NCI-H1694 treated with DMSO at 0.1 percent for 48 hours (cell line): ENCODE measurements at regions not wholly inside any gene's neighbourhood (a gene's known extent, or its start where the extent isn't known, plus 50 kb on each side); places are given as distances from the start of the nearest gene placed in this dataset.

Experiments used
- DNase-seq: peaks from one replicate; lab custom pipeline; 2025; lab: John Stamatoyannopoulos, UW

DNA sequence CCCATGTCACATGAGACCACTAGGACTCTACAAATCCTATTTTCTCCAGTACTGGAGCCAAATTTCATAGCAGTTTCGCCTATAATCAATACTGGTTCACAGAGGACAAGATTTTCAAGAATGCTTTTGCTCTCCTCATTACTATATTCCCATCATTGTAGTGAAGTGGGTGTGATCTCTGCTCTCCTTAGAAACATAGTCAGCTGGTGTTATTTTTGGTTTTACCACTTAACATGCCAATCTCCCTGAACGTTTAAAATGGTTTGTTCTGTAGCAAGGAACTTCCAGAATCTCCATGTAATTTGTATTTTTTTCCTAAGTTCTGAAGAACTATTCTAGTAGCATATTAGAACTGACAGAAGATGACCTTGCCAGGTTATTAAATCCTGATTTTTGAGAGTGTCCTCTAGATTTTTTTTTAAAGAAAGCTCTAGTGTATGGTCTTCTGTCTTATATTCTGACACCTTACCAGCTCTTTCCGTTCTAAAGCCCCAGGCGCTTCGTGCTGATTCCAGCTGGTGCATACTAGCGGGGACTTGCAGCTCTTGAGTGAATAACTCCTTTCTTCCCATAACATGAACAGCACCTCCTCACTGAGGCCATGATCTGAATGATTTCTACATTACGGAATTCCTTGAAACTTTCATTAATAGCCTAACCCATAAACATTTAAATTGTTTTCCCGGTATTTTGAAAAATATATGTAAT, 1372.9 kb downstream of the TECRL start:
- no peak for DNase-seq

DNA sequence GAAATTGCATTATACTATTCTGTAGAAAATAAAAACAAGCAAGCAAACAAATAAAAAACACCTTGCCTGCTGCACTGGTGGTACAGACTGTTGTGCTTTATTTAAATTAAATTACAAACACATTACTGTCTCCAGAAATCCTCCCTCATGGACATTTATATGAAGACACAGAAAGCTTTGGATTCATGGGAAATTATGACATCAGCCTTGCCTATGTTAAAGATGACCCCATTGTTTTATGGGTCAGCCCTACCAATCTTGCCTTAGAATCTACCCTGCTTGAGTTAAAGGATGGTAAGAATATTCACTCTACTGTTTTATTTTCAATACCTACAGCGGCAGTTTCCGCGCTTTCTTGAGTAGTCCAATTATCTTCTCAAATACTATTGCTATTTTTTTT, 1379.9 kb downstream of the TECRL start:
- no peak for DNase-seq

DNA sequence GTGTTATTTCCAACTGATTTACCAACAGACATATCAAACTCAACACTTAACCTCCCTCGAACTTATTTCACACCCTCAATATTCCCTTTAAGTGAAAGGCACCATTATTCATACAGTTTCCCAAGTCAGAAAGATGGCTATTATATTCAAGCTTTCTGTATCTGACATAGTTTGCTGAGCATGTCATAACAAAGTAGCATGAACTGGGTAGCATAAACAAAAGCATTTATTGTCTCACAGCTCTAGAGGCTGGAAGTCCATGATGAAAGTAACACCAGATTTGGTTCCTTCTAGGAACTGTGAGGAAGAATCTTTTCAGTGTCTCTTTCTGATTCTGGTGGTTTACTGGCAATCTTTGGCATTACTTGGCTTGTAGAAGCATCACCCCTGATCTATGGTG, 1388.6 kb downstream of the TECRL start:
- DNase-seq: no peak

DNA sequence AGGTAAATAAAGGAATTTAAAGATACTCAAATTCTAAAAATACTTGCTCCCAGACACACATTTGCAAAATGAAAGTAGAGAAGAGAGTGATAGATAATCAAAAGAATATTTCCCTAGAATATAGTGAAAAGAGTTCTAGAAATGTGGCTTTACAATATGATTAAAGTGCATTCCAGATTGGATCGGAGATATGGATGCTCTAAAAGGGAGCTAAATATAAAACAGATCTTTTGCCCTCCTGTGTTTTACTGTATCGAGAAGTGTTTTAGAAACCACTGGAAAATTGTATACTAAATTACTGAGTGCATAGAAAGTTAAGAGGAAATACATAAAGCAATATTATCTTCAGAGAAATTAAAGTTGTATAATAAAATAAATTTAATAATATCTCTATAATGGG, 1392.0 kb downstream of the TECRL start:
- DNase-seq: no peak

DNA sequence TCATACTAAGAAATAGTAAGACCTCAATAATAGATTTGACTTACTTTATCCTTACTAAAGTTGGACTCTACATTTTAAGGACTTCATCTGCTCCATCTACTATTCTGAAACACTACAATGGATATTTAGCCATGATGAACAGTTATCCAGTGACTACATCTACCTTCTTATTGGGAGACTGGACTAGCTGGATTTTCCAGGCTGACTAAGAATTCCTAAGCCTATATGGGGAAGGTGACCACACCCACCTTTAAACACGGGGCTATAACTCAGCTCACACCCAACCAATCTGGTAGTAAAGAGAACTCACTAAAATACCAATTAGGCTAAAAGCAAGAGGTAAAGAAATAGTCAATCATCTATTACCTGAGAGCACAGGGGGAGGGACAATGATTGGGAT, 1438.4 kb downstream of the TECRL start:
- no peak for DNase-seq

DNA sequence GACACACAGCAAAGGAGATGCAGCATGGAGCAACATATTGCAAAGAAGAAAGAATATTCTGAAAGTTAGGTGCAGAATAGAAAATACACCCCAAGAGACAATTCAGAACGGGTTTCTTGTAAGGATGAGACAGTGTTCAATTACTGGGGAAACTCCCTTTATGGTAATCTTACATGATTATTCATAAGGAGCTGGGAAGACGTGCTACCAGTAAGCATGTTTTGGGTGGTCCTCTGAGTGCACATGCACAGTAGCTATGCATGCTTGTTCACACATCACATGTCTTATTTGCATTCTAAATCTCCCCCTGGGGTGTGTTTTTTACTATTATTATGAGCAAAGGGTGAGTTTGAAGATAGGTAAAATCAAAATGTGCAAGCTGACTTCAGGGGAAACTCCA, 1448.8 kb downstream of the TECRL start:
- DNase-seq: no peak

DNA sequence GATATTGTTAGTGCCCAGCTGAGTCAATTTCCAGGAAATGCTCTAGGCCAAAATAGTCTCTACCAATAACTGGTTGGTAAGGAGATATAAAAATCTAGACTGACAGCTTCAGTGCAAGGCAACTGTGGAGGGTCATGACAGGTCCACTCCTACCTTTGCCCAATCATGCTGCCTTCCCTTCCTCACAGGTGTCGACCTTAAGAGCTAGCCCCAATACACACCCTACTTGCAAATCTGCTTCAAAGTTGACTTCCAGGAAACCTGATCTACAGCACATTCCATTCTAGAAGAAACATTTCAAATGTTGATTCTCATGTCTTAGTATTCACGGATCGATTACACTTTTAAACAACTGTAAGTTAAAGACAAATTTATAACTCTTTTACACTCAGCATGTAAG, 1455.5 kb downstream of the TECRL start:
- DNase-seq: no peak

DNA sequence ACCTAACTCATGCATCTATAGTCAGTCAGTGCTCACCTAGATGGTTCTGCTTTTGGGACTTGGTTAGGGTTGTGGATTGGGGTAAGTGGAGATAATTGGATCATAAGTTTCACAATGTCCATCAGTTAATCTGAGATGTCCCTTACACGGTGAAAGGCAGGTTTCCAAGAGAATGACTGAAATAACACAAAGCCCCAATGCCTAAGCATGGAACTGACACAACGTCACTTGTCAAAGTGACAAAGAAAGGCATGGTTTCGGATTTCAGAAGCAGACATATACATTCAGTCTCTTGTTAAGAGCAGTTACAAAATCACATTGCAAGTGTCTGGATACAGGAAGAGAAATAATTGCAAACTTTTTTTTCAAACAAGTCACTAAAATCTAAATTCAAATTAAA, 1456.9 kb downstream of the TECRL start:
- no peak for DNase-seq

DNA sequence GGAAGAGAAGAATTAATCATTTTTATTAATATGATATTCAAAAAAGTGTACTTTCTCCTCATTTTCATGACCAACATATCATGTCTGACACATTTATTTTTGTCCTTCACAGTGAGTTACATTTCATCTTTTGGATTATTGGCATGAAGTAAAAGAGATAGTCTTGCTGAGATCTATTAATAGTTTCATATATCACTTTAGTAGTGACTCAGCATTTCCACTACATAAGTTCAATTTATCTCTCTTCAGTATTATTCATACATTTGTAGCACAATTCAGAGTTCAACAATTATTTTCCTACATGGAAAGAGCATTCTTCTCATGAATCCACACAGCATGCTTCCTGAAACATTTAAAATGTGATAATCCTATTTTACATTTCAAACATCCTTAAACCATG, 1461.1 kb downstream of the TECRL start:
- no peak for DNase-seq

DNA sequence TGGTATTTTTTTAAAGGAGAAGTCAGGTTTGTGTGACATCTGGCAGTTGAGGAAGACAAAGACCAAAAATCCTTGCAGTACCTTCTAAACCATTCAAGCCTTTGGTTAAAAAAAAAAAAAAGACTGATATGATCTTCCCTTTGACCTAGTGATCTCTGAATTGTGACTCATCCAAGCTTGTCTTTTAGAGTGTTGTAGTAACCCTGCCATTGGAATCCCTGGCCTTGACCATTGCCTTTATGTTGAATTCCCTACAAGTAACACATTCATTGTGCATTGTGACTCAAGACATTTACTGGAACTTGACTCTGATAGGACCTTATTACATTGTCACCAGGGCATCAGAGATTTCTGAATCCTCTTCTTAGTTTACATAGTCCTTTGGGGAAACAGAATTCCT, 1469.0 kb downstream of the TECRL start:
- DNase-seq: no peak

DNA sequence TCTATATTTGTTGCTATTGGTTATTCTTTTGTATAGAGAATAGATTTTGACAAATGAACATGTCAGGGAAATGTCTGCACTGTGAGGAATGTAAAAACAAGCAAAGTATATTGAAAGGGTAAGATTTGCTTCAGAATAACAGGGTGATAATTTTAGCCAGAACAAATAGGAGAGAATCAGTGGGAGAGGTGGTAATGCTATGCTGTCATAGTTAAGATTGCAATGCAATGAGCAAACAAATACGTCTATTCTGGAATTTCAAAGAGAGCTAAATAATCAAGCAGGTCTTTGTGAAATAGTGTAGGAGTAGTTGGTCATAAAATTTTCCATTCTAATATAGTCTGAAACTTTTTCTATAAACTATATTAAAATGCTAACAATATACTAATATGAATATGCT, 1478.4 kb downstream of the TECRL start:
- no peak for DNase-seq

DNA sequence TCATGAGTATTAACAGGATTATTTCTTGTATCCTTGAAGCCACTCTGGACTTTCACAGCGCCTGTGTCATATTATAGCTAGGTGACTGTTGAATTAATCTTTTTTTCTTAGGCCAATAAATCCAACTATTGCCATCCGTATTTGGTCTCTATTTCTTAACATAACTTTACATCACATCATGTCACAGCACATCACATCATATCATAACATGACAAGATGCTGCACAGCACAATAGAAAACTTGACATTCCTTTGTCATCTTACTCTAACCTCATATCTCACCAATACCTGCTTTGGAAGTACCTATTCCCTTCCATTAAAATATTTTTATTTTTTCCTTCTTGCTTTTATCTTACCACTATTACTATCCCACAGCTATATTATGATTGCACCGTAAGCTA, 1480.8 kb downstream of the TECRL start:
- DNase-seq: no peak

DNA sequence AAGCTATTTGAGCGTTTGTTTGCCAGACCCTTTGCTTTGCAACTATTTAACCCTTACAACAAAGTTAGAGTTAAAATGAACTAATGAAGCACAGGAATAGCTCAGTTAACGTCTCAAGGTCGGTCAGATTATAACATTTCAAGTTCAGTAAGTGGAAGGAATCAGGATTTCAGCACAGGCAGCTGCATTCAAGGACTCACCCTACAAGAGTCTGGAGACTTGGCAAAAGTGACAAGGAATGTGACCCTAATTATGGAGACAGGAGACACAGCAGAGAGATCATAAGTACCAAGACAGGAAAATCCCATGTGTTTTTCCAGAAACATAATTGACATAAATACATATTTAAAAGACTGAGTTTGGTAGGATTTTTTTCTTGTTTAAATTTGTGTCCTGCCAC, 1481.7 kb downstream of the TECRL start:
- DNase-seq: no peak

DNA sequence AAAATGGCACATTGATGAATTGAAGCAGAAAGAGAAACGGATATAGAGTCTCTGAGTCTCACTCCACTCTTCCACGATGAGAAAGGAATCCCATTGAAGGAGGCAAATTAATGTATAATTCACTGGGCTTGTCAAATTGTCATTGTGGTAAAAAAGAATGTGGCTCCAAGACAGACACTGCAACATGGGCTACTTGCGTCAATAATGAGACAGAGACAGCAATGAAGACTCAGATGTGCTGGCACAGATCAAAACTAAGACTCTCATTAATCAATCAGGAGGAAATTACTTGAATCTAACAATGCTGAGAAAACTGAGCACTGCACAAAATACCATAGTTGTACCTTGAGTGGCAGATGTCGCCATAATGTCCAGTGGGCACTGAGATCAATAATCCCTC, 1485.5 kb downstream of the TECRL start:
- no peak for DNase-seq

DNA sequence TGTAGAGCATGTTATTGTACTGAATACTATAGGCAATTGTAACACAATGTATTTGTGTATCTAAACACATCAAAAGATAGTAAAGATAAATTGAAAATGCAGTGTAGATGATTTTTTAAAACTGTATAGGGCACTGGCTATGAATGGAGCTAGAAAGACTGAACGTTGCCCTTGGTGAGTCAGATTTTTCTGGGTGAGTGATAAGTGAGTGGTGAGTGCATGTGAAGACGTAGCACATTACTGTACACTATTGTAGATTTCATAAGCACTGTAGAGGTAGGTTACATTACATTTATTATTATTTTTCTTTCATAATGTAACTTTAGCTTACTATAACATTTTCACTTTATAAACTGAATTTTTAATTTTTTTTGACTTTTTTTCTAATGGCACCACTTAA, 1491.6 kb downstream of the TECRL start:
- no peak for DNase-seq

DNA sequence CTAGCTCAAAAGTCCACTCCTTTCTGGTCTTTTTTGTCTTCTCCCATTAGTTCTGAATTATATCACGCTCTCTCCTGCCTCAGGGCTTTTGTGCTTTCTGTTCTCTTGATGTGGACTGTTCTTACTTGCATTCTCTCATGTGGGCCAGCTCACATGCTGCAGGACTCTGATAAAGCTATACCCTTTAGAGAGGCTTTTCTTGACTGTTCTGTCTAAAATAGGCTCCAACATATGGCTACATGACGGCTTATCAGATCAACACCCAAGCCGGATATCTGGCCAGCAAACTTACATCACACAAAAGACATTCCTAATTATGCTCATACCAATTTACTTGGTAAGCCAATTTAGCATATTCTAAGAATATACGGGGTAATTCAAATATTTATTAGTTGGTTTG, 1494.5 kb downstream of the TECRL start:
- DNase-seq: no peak

DNA sequence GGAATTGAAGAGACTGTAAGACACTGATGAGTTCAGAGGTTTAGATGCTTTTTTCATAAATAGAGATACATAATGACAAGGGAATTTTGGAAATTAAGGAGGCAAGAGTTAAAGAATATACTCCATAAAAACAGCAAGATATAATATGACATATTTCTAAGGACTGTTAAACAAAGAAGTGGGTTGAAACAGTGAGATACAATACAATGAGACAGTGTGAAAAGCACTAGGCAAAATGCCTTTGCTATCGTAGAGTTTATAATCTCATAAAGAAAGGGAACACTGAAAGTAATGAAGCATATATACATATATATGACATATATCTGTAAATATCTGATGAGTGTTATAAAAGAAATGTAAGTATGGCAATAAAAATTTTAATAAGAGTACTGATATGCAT, 1496.2 kb downstream of the TECRL start:
- DNase-seq: no peak

DNA sequence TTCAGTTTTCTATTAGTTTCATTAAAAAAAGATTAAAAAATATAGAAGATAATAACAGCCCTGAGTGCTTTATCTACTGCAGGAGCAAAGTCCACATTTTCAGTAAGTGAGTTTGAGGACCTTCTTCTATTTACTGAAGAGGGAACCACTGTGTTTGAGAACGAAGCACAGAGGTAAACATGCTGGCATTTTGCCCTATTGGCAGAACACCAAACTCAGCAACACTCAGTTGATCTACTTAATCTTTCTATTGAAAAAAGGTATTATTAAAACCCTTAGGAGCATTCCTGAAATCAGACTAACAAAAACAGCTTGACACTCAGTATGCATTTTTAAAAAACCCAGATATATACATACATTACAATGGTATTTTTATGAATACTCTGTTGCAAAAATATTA, 1496.7 kb downstream of the TECRL start:
- DNase-seq: no peak

DNA sequence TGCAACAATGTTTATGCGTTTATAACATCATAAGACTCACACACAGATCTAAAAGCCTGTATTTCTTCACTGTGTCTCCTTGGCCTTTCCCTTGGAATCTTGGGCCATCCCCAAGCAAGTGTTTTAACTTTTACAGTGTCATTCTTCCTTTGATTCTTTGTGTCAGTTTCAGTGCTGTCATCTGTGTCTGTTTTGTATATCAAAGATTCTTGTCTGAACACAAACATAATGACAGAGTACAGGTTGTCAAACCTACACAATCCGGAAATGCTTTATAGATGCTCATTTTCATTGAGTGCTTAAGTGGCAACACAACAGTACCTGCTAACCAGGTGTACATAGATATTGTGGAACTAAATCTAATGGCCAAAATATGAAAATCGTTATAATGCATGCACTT, 1500.0 kb downstream of the TECRL start:
- DNase-seq: no peak

DNA sequence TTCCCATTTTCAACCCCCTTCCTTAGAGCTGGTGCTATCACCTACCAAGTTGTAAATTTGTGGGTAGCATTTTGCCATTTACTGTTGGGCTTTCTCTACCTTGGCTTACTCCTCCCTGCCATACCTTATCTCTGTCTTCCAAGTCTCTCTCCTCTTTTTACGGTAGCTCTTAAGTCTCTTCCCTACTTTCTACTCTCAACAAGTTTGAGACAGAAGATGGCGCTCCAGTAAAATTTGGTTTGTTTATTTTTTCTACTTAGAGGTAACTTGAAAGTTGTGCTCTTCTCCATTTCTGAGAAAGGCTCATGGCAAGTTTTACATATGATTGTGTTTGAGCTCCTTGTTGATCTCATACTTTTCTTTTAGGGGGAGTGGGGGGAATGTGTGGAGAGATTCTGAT, 1508.1 kb downstream of the TECRL start:
- DNase-seq: no peak

DNA sequence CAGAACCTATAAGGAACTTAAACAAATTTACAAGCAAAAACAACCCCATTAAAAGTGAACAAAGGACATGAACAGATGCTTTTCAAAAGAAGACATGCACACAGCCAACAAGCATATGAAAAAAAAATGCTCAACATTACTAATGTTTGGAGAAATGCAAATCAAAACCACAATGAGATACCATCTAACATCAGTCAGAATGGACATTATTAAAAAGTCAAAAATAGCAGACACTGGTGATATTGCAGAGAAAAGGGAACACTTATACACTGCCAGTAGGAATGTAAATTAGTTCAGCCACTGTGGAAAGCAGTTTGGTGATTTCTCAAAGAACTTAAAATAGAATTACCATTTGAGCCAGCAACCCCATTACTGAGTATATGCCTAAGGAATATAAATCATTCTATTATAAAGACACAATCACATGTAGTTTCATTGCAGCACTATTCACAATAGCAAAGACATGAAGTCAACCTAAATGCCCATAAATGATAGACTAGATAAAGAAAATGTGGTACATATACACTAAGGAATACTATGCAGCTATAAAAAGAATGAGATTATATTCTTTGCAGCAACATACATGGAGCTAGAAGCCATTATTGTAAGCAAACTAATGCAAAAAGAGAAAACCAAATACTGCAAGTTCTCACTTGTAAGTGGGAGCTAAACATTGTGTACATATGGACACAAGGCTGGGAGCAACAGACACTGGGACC, 1509.4 kb downstream of the TECRL start:
- DNase-seq: no peak

DNA sequence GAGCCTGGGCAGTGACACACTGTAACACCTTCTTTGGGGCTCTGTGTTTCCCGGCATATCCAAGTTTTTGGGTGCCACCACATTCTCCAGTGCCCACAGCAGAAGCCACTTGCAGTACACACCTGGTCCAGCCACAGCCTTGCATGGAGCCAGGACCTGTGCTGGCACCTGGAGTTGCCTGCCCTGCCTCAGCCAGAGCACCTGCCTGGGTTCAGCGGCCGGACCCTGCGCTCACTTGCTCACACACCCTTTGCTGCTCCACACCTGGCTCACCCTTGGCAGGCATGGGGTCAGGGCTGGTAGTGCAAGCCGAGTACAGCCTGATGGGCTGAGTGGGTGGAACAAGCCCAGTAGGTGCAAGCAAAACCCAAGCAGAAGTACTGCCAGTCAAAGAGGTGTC, 1511.1 kb downstream of the TECRL start:
- DNase-seq: no peak

DNA sequence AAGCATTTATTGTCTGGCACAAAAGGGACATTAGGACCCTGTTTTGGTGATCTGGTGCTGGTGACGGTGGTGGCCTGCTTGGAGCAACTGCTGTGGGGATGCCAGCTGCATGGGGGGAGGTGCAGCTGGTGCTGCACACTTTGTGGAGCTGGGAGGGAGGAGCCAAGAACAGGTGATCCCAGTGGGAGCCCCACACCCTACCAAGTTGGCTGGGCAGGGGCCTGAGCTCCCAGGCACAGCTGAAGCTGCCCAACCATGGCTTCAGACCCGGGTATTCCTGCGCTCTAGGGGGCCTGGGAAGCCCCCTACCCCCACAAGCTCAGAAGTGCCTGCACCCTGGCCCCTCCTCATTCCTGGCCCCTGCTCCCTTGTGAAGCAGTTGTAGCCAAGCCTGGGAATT, 1512.5 kb downstream of the TECRL start:
- DNase-seq: no peak

DNA sequence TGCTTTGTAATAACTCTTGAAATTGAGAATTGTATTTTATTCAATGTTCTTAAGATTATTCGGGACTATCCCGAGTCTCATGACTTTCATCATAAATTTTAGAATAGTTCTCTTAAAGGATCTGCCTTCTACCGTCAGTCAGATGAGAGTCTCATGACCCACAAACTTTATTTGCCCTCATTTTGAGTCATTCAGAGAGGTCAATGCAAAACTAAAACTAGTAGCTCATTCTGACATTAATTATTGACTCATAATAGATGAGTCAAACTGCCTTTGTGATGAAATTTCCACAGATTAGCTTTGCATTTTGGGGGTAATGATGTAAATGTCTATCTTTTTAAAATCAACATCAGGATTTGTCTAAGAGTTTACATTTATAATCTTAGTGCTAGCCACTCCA, 1527.3 kb downstream of the TECRL start:
- DNase-seq: no peak
